ENCODE measurements at regions not wholly inside any gene's neighbourhood (a gene's known extent, or its start where the extent isn't known, plus 50 kb on each side); places are given as distances from the start of the nearest gene placed in this dataset.
A peak's percentile ranks its signal among the peaks of the same experiment; 100 is the strongest.

DNA sequence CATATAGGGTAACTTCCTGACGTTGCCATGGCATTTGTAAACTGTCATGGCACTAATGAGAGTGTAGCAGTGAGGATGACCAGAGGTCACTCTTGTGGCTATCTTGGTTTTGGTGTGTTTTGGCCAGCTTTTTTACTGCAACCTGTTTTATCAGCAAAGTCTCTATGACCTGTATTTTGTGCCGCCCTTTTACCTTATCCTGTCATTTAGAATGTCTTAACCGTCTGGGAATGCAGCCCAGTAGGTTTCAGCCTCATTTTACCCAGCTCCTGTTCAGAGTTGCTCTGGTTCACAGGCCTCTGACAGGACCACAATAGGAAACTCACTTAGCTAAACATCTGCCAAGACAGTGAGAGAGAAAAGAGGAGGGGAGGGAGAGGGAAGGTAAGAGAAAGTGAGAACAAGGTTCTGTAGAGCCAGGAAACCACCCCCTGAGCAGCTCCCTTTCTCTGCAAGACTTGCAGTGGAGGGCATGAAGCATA, 64.8 kb upstream of the PLEKHG3 start:
- H3K36me3 ChIP-seq (ENCODE audit: low read depth): no peaks in the 10 kb centered on the region
- in situ Hi-C loops (cut with MboI): loop anchor here (10.0 kb wide), 1 partner anchor 95 kb away; the partner anchor contains the start of genes HSPA2 and PPP1R36
- no peaks in the 10 kb centered on the region for H4K20me1 ChIP-seq (ENCODE audit: insufficient read depth)
- TF ChIP-seq EZH2 (IDR thresholded peaks at IDR 0.05; ENCODE audit: insufficient read depth, poor library complexity, severe bottlenecking): no peak
- no peak for TF ChIP-seq EZH2phosphoT487 (IDR thresholded peaks at IDR 0.05; ENCODE audit: insufficient read depth, low read depth)
- no peak overlapping the region for H3K9ac ChIP-seq
- no peak overlapping the region for H2AFZ ChIP-seq
- H3K27me3 ChIP-seq (replicated peaks; ENCODE audit: insufficient read depth): no peaks in the 10 kb centered on the region
- H3F3A ChIP-seq (ENCODE audit: insufficient read depth): peaks cover 9% of the 10 kb centered on the region
- no peaks in the 10 kb centered on the region for H3K9me3 ChIP-seq (ENCODE audit: low read depth)
- no peak overlapping the region for H3K27ac ChIP-seq
- H3K9me2 ChIP-seq (ENCODE audit: insufficient read depth): no peaks in the 10 kb centered on the region
- H3K4me2 ChIP-seq (ENCODE audit: unreplicated experiment): no peak overlapping the region
- 86 to 89% methylated on average over 3 of the region's 3 CpGs for WGBS, 2 experiments (ENCODE audit: low coverage in 1 of 2, low lambda C conversion rate in 2 of 2, missing lambda C conversion rate in 2 of 2)
- peaks cover 8% of the 10 kb centered on the region; the same call in 1 of the 2 replicates for H3K4me1 ChIP-seq (ENCODE audit: insufficient read depth)
- H3K79me2 ChIP-seq (ENCODE audit: insufficient read depth): no peaks in the 10 kb centered on the region
- H3K4me3 ChIP-seq: no peak overlapping the region
- no peak for DNase-seq

DNA sequence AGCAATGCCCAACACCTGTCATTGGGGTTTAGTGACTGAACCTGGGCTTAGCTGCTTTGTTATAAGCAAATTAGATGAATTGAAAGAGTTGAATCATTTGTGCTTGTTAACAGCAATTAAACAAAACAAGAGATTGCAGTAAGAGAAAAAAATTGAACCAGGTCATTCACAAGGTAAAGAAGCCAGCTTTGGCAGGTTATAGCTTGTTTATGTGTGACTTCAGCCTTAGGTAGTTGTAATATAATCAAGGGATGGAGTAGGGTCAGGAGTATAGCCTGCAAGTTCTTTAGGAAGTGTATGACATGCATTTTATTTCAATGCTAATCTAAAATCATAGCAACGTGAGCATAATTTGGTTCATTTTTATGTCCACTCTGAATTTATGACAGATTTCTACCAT, 63.4 kb upstream of the PLEKHG3 start:
- 92 to 98% methylated on average over 1 of the region's 1 CpG for WGBS, 2 experiments (ENCODE audit: low coverage in 1 of 2, low lambda C conversion rate in 2 of 2, missing lambda C conversion rate in 2 of 2)
- no peak overlapping the region for H3K27ac ChIP-seq

DNA sequence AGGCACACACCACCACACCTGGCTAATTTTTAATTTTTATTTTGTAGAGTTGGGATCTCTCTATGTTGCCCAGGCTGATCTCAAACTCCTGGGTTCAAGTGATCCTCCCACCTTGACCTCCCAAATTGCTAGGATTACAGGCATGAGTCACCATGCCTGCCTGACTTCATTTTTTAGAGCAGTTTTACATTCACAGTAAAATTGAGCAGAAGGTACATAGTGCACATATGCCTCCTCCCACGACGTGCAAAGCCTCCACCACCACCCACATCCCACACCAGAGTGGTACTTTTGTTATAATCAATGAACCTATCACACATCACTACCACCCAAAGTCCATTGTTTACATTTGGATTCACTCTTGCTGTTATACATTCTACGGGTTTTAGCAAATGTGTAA, 62.5 kb upstream of the PLEKHG3 start:
- whole genome bisulfite sequencing, 2 experiments (ENCODE audit: low coverage in 1 of 2, low lambda C conversion rate in 2 of 2, missing lambda C conversion rate in 2 of 2): 28 to 40% methylated on average over 3 of the region's 3 CpGs
- H3F3A ChIP-seq (ENCODE audit: insufficient read depth): peaks cover 23% of the 10 kb centered on the region
- in situ Hi-C loops (cut with MboI): no loop called here
- H3K36me3 ChIP-seq (ENCODE audit: low read depth): no peaks in the 10 kb centered on the region
- H3K4me2 ChIP-seq (ENCODE audit: unreplicated experiment): no peak overlapping the region
- no peaks in the 10 kb centered on the region for H3K9me2 ChIP-seq (ENCODE audit: insufficient read depth)
- H3K9me3 ChIP-seq (ENCODE audit: low read depth): no peaks in the 10 kb centered on the region
- DNase-seq: no peak
- no peaks in the 10 kb centered on the region for H4K20me1 ChIP-seq (ENCODE audit: insufficient read depth)
- H3K27me3 ChIP-seq (replicated peaks; ENCODE audit: insufficient read depth): no peaks in the 10 kb centered on the region
- peaks cover 28% of the 10 kb centered on the region for H3K4me1 ChIP-seq (ENCODE audit: insufficient read depth)
- H3K27ac ChIP-seq: no peak overlapping the region
- H2AFZ ChIP-seq: no peak overlapping the region
- no peaks in the 10 kb centered on the region for H3K79me2 ChIP-seq (ENCODE audit: insufficient read depth)
- no peak overlapping the region for H3K4me3 ChIP-seq
- no peak overlapping the region for H3K9ac ChIP-seq
- TF ChIP-seq EZH2phosphoT487 (IDR thresholded peaks at IDR 0.05; ENCODE audit: insufficient read depth, low read depth) (no peak), EZH2 (IDR thresholded peaks at IDR 0.05; ENCODE audit: insufficient read depth, poor library complexity, severe bottlenecking) (no peak)

More for the DNA sequence above, 63.4 kb upstream of the PLEKHG3 start:
- in situ Hi-C loops (cut with MboI): no loop called here
- no peaks in the 10 kb centered on the region for H3K9me2 ChIP-seq (ENCODE audit: insufficient read depth)
- H2AFZ ChIP-seq: no peak overlapping the region
- H3K27me3 ChIP-seq (replicated peaks; ENCODE audit: insufficient read depth): no peaks in the 10 kb centered on the region
- H3K36me3 ChIP-seq (ENCODE audit: low read depth): no peaks in the 10 kb centered on the region
- TF ChIP-seq EZH2phosphoT487 (IDR thresholded peaks at IDR 0.05; ENCODE audit: insufficient read depth, low read depth): no peak
- TF ChIP-seq EZH2 (IDR thresholded peaks at IDR 0.05; ENCODE audit: insufficient read depth, poor library complexity, severe bottlenecking): no peak
- H3F3A ChIP-seq (ENCODE audit: insufficient read depth): peaks cover 21% of the 10 kb centered on the region
- H3K9me3 ChIP-seq (ENCODE audit: low read depth): no peaks in the 10 kb centered on the region
- DNase-seq: no peak
- peaks cover 21% of the 10 kb centered on the region for H3K4me1 ChIP-seq (ENCODE audit: insufficient read depth)
- no peak overlapping the region for H3K4me2 ChIP-seq (ENCODE audit: unreplicated experiment)
- H3K79me2 ChIP-seq (ENCODE audit: insufficient read depth): no peaks in the 10 kb centered on the region
- no peaks in the 10 kb centered on the region for H4K20me1 ChIP-seq (ENCODE audit: insufficient read depth)
- H3K9ac ChIP-seq: no peak overlapping the region
- no peak overlapping the region for H3K4me3 ChIP-seq

DNA sequence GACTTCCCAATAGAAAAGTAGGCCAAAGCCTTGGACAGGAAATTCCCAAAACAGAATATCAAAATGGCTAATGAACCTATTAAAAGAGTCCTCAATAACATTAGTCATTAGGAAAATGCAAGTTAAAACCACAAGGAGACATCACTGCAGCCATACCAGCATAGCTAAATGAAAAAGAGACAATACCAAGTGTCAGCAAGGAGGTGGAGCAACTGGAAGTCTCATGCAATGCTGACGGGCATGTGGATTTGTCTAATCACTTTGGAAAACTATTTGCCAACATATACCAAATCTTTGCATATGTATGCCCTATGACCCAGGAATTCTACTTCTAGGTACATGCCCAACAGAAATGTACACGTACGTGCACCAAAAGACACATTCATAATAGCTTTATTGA, 60.5 kb upstream of the PLEKHG3 start:
- WGBS, 2 experiments (ENCODE audit: low coverage in 1 of 2, low lambda C conversion rate in 2 of 2, missing lambda C conversion rate in 2 of 2): 95 to 97% methylated on average over 3 of the region's 3 CpGs
- in situ Hi-C loops (cut with MboI): no loop called here
- Histone ChIP-seq H3K36me3 (ENCODE audit: low read depth) (no peaks in the 10 kb centered on the region), H3F3A (ENCODE audit: insufficient read depth) (peaks cover 18% of the 10 kb centered on the region), H4K20me1 (ENCODE audit: insufficient read depth) (no peaks in the 10 kb centered on the region), H3K4me1 (ENCODE audit: insufficient read depth) (peaks cover 19% of the 10 kb centered on the region), H3K4me3 (no peak overlapping the region), H3K79me2 (ENCODE audit: insufficient read depth) (no peaks in the 10 kb centered on the region), H3K9me3 (ENCODE audit: low read depth) (no peaks in the 10 kb centered on the region), H3K27ac (no peak overlapping the region), H2AFZ (no peak overlapping the region), H3K27me3 (replicated peaks; ENCODE audit: insufficient read depth) (no peaks in the 10 kb centered on the region), H3K9ac (no peak overlapping the region), H3K9me2 (ENCODE audit: insufficient read depth) (no peaks in the 10 kb centered on the region), H3K4me2 (ENCODE audit: unreplicated experiment) (no peak overlapping the region)
- TF ChIP-seq EZH2phosphoT487 (IDR thresholded peaks at IDR 0.05; ENCODE audit: insufficient read depth, low read depth) (no peak), EZH2 (IDR thresholded peaks at IDR 0.05; ENCODE audit: insufficient read depth, poor library complexity, severe bottlenecking) (no peak)
- DNase-seq: no peak

DNA sequence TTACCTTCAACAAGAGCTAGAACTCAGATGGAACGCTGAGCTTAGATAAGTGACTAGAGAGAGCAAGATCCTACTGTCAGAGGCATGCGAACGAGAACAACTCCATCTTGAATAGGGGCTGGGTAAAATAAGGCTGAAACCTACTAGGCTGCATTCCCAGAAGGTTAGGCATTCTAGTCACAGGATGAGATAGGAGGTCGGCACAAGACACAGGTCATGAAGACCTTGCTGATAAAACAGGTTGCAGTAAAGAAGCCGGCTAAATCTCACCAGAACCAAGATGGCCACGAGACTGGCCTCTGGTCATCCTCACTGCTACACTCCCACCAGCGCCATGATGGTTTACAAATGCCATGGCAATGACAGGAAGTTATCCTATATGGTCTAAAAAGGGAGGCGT, 59.6 kb upstream of the PLEKHG3 start:
- Histone ChIP-seq H3K9ac (peak overlapping the region; percentile 64), H3K9me2 (ENCODE audit: insufficient read depth) (no peaks in the 10 kb centered on the region), H3K4me3 (no peak overlapping the region), H3K27ac (peak overlapping the region; percentile 94), H3K36me3 (ENCODE audit: low read depth) (no peaks in the 10 kb centered on the region), H3K79me2 (ENCODE audit: insufficient read depth) (no peaks in the 10 kb centered on the region), H2AFZ (no peak overlapping the region), H4K20me1 (ENCODE audit: insufficient read depth) (no peaks in the 10 kb centered on the region), H3K9me3 (ENCODE audit: low read depth) (no peaks in the 10 kb centered on the region), H3F3A (ENCODE audit: insufficient read depth) (peaks cover 18% of the 10 kb centered on the region), H3K27me3 (replicated peaks; ENCODE audit: insufficient read depth) (no peaks in the 10 kb centered on the region), H3K4me1 (ENCODE audit: insufficient read depth) (peaks cover 27% of the 10 kb centered on the region), H3K4me2 (ENCODE audit: unreplicated experiment) (peak overlapping the region; percentile 81)
- 91 to 94% methylated on average over 8 of the region's 8 CpGs for WGBS, 2 experiments (ENCODE audit: low coverage in 1 of 2, low lambda C conversion rate in 2 of 2, missing lambda C conversion rate in 2 of 2)
- no peak for DNase-seq
- in situ Hi-C loops (cut with MboI): no loop called here
- TF ChIP-seq EZH2phosphoT487 (IDR thresholded peaks at IDR 0.05; ENCODE audit: insufficient read depth, low read depth) (no peak), EZH2 (IDR thresholded peaks at IDR 0.05; ENCODE audit: insufficient read depth, poor library complexity, severe bottlenecking) (no peak)

Measured in GM23248 (cell line).